Stimulated activated naive CD4-positive, alpha-beta T cell (primary cell): ENCODE measurements at regions not wholly inside any gene's neighbourhood (a gene's known extent, or its start where the extent isn't known, plus 50 kb on each side); places are given as distances from the start of the nearest gene placed in this dataset.

Experiments
- DNase-seq, 6 experiments: peaks; one replicate each; lab custom pipeline; 2025; lab: John Stamatoyannopoulos, UW

- no peak for DNase-seq
These were observed 256.7 kb downstream of the DCDC2C start for GRCh38 chr2:3960106-3960505.

DNA sequence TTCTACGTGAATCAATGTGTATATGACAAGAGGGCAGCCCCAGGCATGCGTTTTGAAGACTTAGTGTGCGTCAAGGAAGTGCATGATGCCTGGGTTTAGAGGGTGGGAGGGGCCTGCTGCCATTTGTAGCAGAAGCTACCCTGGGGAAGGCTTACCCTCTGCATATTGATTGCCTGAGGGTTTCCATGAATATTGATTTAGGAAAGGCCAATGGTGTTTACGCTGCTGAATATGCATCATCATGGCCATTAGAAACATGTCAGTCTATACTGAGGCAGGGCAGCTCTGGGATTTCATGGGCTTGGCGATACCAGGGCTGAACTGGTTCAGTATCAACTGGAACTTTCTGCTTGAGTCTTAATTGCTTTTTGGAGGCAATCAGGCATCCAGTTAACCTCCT lies 259.3 kb downstream of the DCDC2C start:
- DNase-seq = no peak

DNA sequence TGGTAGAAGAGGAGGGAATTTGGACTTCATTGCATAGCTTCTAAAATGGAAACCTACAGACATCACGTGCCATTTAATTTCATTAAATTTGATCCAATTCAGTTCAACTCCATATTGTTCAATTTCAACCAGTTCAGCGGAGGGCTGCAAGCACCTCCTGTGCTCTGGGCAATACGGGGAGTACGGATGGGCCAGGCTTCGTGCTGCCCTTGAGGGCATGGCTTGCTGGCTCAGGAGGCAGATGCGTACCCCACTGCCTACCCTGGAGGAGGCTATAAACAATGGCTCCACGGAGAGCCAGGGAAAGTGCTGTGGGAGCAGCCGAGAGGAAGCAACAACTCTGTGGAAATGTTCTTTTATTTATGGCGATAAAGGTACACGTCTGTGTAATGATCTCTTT lies 261.8 kb downstream of the DCDC2C start:
- no peak for DNase-seq

- no peak for DNase-seq
These were observed 262.6 kb downstream of the DCDC2C start for GRCh38 chr2:3965953-3966352.

- no peak for DNase-seq
These were observed 263.1 kb downstream of the DCDC2C start for GRCh38 chr2:3966470-3966869.

DNA sequence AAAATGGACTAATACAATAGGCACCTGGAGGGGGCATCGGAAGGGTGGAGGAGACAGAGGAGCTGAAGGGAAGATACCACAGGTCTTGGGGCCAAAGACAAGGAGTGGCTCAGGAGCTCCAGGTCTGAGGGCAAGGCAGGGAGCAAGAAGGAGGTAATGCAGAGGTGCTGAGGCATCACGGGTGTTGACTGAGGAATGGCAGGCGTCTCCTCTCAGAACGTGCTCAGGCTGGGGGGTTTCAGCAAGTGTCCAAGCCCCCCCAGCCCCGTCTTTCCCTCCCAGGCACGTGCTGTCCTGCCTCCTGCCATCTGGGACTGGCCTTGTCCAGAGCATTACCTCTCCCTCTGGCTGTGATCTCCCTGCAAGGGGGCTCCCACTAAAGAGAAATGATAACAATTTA lies 265.4 kb downstream of the DCDC2C start:
- no peak for DNase-seq

GRCh38 chr2:3970791-3971651 lies 267.6 kb downstream of the DCDC2C start:
- DNase-seq = no peak

DNA sequence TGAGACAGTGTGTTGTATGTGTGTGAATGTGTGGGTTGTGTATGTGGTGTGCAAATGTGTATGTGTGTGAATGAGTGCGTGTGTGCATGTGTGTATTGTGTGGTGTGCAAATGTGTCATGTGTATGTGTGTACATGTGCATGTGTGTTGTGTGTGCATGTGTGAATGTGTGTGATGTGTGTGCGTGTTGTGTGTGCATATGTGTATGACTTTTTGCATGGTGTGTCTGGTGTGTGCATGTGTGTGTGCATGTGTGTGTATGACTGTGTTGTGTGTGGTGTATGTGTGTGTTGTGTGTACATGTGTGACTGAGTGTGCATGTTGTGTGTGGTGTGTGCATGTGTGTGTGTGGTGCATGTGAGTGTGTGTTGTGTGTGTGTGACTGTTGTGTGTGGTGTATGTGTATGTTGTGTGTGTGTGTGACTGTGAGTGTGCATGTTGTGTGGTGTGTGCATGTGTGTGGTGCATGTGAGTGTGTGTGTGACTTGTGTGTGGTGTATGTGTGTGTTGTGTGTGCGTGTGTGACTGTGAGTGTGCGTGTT lies 268.3 kb downstream of the DCDC2C start:
- DNase-seq = no peak

- DNase-seq = no peak
These were observed 269.0 kb downstream of the DCDC2C start for GRCh38 chr2:3972377-3972776.

GRCh38 chr2:3974765-3975164 lies 271.4 kb downstream of the DCDC2C start:
- DNase-seq = no peak

DNA sequence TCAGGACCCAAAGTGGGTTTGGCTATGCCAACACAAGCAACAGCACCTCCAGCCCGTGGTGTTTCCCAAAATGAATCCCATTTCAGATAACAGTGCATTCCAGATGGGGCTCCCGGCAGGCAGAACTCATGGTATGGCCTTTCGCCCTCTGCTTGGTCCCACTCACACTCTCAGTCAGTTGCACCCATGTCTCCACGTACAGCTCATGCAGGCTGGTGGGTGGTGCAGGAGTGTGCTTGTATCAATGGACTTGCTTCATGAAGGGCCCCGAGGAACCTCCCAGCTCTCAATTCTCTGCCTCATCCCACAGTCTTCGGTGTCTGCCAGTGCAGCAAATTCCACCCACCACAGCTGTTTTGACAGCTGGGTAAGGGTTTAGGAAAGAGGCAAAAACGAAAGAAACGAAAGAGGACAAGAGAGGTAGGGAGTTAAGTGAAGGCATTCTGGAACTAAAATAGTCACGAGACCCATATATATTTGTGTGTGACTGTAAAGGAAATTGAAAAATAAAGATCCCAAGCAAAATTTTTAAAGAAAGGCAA lies 278.1 kb downstream of the DCDC2C start:
- DNase-seq = no peak

- no peak for DNase-seq
These were observed 278.8 kb downstream of the DCDC2C start for GRCh38 chr2:3982160-3982559.

- no peak for DNase-seq
These were observed 282.7 kb downstream of the DCDC2C start for GRCh38 chr2:3986063-3986462.

GRCh38 chr2:3986530-3987258 lies 283.3 kb downstream of the DCDC2C start:
- DNase-seq = no peak

DNA sequence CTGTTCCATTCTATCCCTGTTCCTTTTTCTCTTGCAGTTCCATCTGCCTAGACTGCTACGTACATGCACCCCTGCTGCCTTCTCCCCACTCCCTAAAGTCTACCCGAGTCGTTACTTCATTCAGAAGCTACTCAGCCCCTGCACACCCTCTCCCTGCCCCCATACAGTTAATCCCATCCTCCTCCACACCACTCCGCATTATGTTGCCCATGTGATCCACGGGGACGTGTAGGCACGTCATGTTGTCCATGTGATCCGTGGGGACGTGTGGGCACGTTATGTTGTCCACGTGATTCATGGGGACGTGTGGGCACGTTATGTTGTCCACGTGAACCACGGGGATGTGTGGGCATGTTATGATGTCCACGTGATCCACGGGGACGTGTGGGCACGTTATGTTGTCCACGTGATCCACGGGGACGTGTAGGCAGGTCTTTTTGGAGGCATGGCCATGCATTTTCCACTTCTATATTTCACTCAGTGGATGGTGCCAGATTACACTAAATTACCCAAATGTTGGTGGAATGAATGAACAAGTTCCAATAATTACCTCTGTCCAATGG lies 299.5 kb downstream of the DCDC2C start:
- DNase-seq = no peak

DNA sequence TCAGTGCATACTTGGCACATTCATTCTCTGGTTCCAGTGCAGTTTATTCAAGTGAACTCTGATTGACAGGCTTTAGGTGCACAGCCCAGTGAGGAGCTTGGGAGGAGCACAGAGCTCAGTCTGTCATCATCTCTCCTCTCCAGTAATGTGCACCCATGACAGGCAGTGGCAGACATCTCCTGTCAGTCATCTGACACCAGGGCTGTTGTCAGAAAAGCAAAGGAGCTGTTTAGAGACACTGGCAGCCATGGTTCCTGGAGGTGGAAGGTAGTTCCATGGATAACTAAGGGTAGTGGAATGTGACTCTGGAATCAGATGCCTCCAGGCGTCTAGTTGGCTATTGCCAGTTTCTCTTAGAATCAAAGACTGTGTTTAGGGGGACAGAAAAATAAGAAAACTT lies 308.8 kb downstream of the DCDC2C start:
- DNase-seq = no peak

DNA sequence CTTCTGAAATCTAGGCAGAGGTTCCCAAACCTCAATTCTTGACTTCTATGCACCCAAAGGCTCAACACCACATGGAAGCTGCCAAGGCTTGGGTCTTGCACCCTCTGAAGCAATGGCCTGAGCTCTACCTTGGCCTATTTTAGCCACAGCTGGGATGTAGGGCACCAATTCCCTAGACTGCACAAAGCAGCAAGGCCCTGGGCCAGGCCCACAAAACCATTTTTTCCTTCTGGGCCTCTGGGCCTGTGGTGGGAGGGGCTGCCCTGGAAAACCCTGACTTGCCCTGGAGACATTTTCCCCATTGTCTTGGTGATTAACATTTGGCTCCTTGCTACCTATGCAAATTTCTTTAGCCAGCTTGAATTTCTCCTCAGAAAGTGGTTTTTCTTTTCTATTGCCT lies 315.2 kb downstream of the DCDC2C start:
- no peak for DNase-seq

- DNase-seq = no peak
These were observed 316.8 kb downstream of the DCDC2C start for GRCh38 chr2:4020153-4020552.

DNA sequence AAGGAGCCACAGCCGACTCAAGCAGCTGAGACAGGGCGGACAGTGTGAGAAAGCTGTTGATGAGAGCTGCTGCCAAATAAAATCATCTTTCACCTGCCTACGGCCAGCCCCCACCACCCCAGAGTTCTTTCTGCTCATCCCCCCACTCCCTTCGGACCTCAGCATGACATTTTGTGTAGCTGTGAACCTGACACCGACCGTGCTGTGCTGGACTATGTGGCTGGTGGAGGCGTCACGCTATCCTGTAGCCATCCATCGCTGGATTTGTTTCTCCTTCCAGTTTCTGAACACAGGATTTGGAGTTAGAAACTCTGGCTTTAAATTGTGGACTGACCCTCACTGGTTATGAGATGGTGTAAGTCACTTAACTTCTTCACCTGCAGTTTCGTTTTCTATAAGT lies 317.3 kb downstream of the DCDC2C start:
- DNase-seq = no peak

- no peak for DNase-seq
These were observed 321.2 kb downstream of the DCDC2C start for GRCh38 chr2:4024605-4025004.

GRCh38 chr2:4029081-4029480 lies 325.7 kb downstream of the DCDC2C start:
- DNase-seq = no peak

DNA sequence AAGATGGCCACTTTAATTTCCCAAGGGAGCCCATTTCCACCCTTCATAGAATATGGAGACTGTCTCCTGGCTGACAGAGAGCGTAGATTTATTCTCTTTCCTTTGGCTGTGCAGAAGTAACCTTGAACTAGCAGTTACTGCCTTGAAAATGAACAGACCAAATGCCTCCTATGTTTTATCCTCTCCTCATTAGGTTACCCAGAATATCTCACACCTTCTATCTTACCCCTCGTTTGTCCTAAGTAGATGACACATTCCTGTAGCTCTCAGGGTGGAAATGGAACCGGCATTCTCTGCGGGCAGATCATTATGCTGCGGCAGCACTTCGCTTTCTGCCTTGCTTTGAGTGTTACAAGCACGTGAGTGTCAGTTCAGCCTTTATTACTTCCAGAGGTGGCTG lies 336.5 kb downstream of the DCDC2C start:
- no peak for DNase-seq
